ENCODE measurements at regions not wholly inside any gene's neighbourhood (a gene's known extent, or its start where the extent isn't known, plus 50 kb on each side); places are given as distances from the start of the nearest gene placed in this dataset.
A peak's percentile ranks its signal among the peaks of the same experiment; 100 is the strongest.

- H4K91ac ChIP-seq (ENCODE audit: low read depth, low read length, poor library complexity) = no peak overlapping the region
- H3K4me3 ChIP-seq (ENCODE audit: low read length in 2 of 2) = no peak overlapping the region
- no peak overlapping the region for H2BK120ac ChIP-seq (ENCODE audit: low read depth, low read length)
- no peaks in the 10 kb centered on the region for H3K79me1 ChIP-seq (ENCODE audit: low read depth, low read length)
- no peak overlapping the region for H3K18ac ChIP-seq (ENCODE audit: low read length)
- H3K36me3 ChIP-seq (replicated peaks in 1 of 2; ENCODE audit: control insufficient read depth in 2 of 2, insufficient read depth in 2 of 2, low read length in 2 of 2) = no peaks in the 10 kb centered on the region
- no peak overlapping the region for H3K4ac ChIP-seq (ENCODE audit: low read length)
- H3K27ac ChIP-seq (replicated peaks; ENCODE audit: low read length) = no peak overlapping the region
- no peak overlapping the region for H2BK5ac ChIP-seq (ENCODE audit: low read length)
- no peak overlapping the region for H3K4me2 ChIP-seq (ENCODE audit: insufficient read depth, low read length, poor library complexity, severe bottlenecking)
- peaks cover 0 to 2% (median 0%) of the 10 kb centered on the region in 3 experiments for H3K27me3 ChIP-seq (ENCODE audit: control insufficient read depth in 3 of 3, insufficient read depth in 3 of 3, low read depth in 1 of 3, low read length in 3 of 3)
- DNase-seq (ENCODE audit: low spot score) = no peak
- no peak overlapping the region for H2BK15ac ChIP-seq (ENCODE audit: low read length)
- no peak overlapping the region for H2AK5ac ChIP-seq (ENCODE audit: low read depth, low read length)
- no peak overlapping the region for H4K8ac ChIP-seq (ENCODE audit: low read depth, low read length)
- no CpG with 5 or more reads among the region's 3 CpGs for WGBS, 2 donors (ENCODE audit: extremely low coverage in 2 of 2, insufficient read length in 2 of 2, insufficient replicate concordance in 1 of 2)
- H3K4me1 ChIP-seq (ENCODE audit: control insufficient read depth in 2 of 2, insufficient read depth in 1 of 2, low read depth in 1 of 2, low read length in 2 of 2) = peaks cover 0 to 9% of the 10 kb centered on the region in 2 donors
- H3K9me3 ChIP-seq (replicated peaks in 1 of 2; ENCODE audit: control insufficient read depth in 2 of 2, insufficient read depth in 1 of 2, low read depth in 1 of 2, low read length in 2 of 2) = no peaks in the 10 kb centered on the region
- no peak overlapping the region for H3K23ac ChIP-seq (ENCODE audit: low read depth, low read length, poor library complexity)
- no peak overlapping the region for H3K14ac ChIP-seq (ENCODE audit: low read length)
- no peak overlapping the region for H2BK12ac ChIP-seq (ENCODE audit: low read length)
- H3K9ac ChIP-seq (ENCODE audit: low read depth, low read length, poor library complexity) = no peak overlapping the region
- no peak overlapping the region for H2AFZ ChIP-seq (ENCODE audit: low read length)
Measured at GRCh38 chr11:116317212-116317611, 455.6 kb downstream of the BUD13 start.

- Histone ChIP-seq H2BK5ac (ENCODE audit: low read length) (no peak overlapping the region), H3K4me3 (ENCODE audit: low read length in 2 of 2) (no peak overlapping the region), H3K27ac (replicated peaks; ENCODE audit: low read length) (no peak overlapping the region), H3K18ac (ENCODE audit: low read length) (no peak overlapping the region), H3K4me2 (ENCODE audit: insufficient read depth, low read length, poor library complexity, severe bottlenecking) (no peak overlapping the region), H3K4ac (ENCODE audit: low read length) (no peak overlapping the region), H3K9me3 (replicated peaks in 1 of 2; ENCODE audit: control insufficient read depth in 2 of 2, insufficient read depth in 1 of 2, low read depth in 1 of 2, low read length in 2 of 2) (no peaks in the 10 kb centered on the region), H2AFZ (ENCODE audit: low read length) (no peak overlapping the region), H2BK120ac (ENCODE audit: low read depth, low read length) (no peak overlapping the region), H2BK15ac (ENCODE audit: low read length) (no peak overlapping the region), H3K36me3 (replicated peaks in 1 of 2; ENCODE audit: control insufficient read depth in 2 of 2, insufficient read depth in 2 of 2, low read length in 2 of 2) (no peaks in the 10 kb centered on the region), H3K23ac (ENCODE audit: low read depth, low read length, poor library complexity) (no peak overlapping the region), H3K4me1 (ENCODE audit: control insufficient read depth in 2 of 2, insufficient read depth in 1 of 2, low read depth in 1 of 2, low read length in 2 of 2) (peaks cover 0 to 11% of the 10 kb centered on the region in 2 donors), H3K79me1 (ENCODE audit: low read depth, low read length) (no peaks in the 10 kb centered on the region), H4K91ac (ENCODE audit: low read depth, low read length, poor library complexity) (no peak overlapping the region), H2BK12ac (ENCODE audit: low read length) (no peak overlapping the region), H2AK5ac (ENCODE audit: low read depth, low read length) (no peak overlapping the region), H3K27me3 (ENCODE audit: control insufficient read depth in 3 of 3, insufficient read depth in 3 of 3, low read depth in 1 of 3, low read length in 3 of 3) (peaks cover 0 to 2% (median 0%) of the 10 kb centered on the region in 3 experiments), H3K14ac (ENCODE audit: low read length) (no peak overlapping the region), H4K8ac (ENCODE audit: low read depth, low read length) (no peak overlapping the region), H3K9ac (ENCODE audit: low read depth, low read length, poor library complexity) (no peak overlapping the region)
- DNase-seq (ENCODE audit: low spot score) = no peak
Measured at GRCh38 chr11:116314006-116314405, 458.8 kb downstream of the BUD13 start.

GRCh38 chr11:116312570-116313391, 460.0 kb downstream of the BUD13 start:
- no peak overlapping the region for H3K4me3 ChIP-seq (ENCODE audit: low read length in 2 of 2)
- peaks cover 0 to 2% (median 0%) of the 10 kb centered on the region in 3 experiments for H3K27me3 ChIP-seq (ENCODE audit: control insufficient read depth in 3 of 3, insufficient read depth in 3 of 3, low read depth in 1 of 3, low read length in 3 of 3)
- H2AFZ ChIP-seq (ENCODE audit: low read length) = no peak overlapping the region
- H3K4ac ChIP-seq (ENCODE audit: low read length) = no peak overlapping the region
- no peak for DNase-seq (ENCODE audit: low spot score)
- no peak overlapping the region for H3K27ac ChIP-seq (replicated peaks; ENCODE audit: low read length)
- H3K4me1 ChIP-seq (ENCODE audit: control insufficient read depth in 2 of 2, insufficient read depth in 1 of 2, low read depth in 1 of 2, low read length in 2 of 2) = peaks cover 0 to 11% of the 10 kb centered on the region in 2 donors
- H2BK12ac ChIP-seq (ENCODE audit: low read length) = no peak overlapping the region
- H3K79me1 ChIP-seq (ENCODE audit: low read depth, low read length) = no peaks in the 10 kb centered on the region
- H3K18ac ChIP-seq (ENCODE audit: low read length) = peak overlapping the region; percentile 55
- no peaks in the 10 kb centered on the region for H3K36me3 ChIP-seq (replicated peaks in 1 of 2; ENCODE audit: control insufficient read depth in 2 of 2, insufficient read depth in 2 of 2, low read length in 2 of 2)
- no peak overlapping the region for H4K8ac ChIP-seq (ENCODE audit: low read depth, low read length)
- no peak overlapping the region for H3K4me2 ChIP-seq (ENCODE audit: insufficient read depth, low read length, poor library complexity, severe bottlenecking)
- H4K91ac ChIP-seq (ENCODE audit: low read depth, low read length, poor library complexity) = no peak overlapping the region
- no peak overlapping the region for H2BK120ac ChIP-seq (ENCODE audit: low read depth, low read length)
- no peak overlapping the region for H3K14ac ChIP-seq (ENCODE audit: low read length)
- no peak overlapping the region for H3K9ac ChIP-seq (ENCODE audit: low read depth, low read length, poor library complexity)
- no peak overlapping the region for H3K23ac ChIP-seq (ENCODE audit: low read depth, low read length, poor library complexity)
- no peak overlapping the region for H2BK5ac ChIP-seq (ENCODE audit: low read length)
- no peaks in the 10 kb centered on the region for H3K9me3 ChIP-seq (replicated peaks in 1 of 2; ENCODE audit: control insufficient read depth in 2 of 2, insufficient read depth in 1 of 2, low read depth in 1 of 2, low read length in 2 of 2)
- H2BK15ac ChIP-seq (ENCODE audit: low read length) = no peak overlapping the region
- WGBS, 2 donors (ENCODE audit: extremely low coverage in 2 of 2, insufficient read length in 2 of 2, insufficient replicate concordance in 1 of 2) = no CpG with 5 or more reads among the region's 15 CpGs
- H2AK5ac ChIP-seq (ENCODE audit: low read depth, low read length) = no peak overlapping the region

- Histone ChIP-seq H2AFZ (ENCODE audit: low read length) (no peak overlapping the region), H3K27me3 (ENCODE audit: control insufficient read depth in 3 of 3, insufficient read depth in 3 of 3, low read depth in 1 of 3, low read length in 3 of 3) (peaks cover 0 to 2% (median 0%) of the 10 kb centered on the region in 3 experiments), H3K23ac (ENCODE audit: low read depth, low read length, poor library complexity) (no peak overlapping the region), H2BK5ac (ENCODE audit: low read length) (no peak overlapping the region), H2BK12ac (ENCODE audit: low read length) (no peak overlapping the region), H3K27ac (replicated peaks; ENCODE audit: low read length) (no peak overlapping the region), H3K4me1 (ENCODE audit: control insufficient read depth in 2 of 2, insufficient read depth in 1 of 2, low read depth in 1 of 2, low read length in 2 of 2) (peaks cover 0 to 11% of the 10 kb centered on the region in 2 donors), H4K91ac (ENCODE audit: low read depth, low read length, poor library complexity) (no peak overlapping the region), H2AK5ac (ENCODE audit: low read depth, low read length) (no peak overlapping the region), H3K14ac (ENCODE audit: low read length) (no peak overlapping the region), H3K9me3 (replicated peaks in 1 of 2; ENCODE audit: control insufficient read depth in 2 of 2, insufficient read depth in 1 of 2, low read depth in 1 of 2, low read length in 2 of 2) (no peaks in the 10 kb centered on the region), H3K4me3 (ENCODE audit: low read length in 2 of 2) (no peak overlapping the region), H3K36me3 (replicated peaks in 1 of 2; ENCODE audit: control insufficient read depth in 2 of 2, insufficient read depth in 2 of 2, low read length in 2 of 2) (no peaks in the 10 kb centered on the region), H3K4ac (ENCODE audit: low read length) (no peak overlapping the region), H3K4me2 (ENCODE audit: insufficient read depth, low read length, poor library complexity, severe bottlenecking) (no peak overlapping the region), H3K79me1 (ENCODE audit: low read depth, low read length) (no peaks in the 10 kb centered on the region), H3K18ac (ENCODE audit: low read length) (no peak overlapping the region), H2BK120ac (ENCODE audit: low read depth, low read length) (no peak overlapping the region), H2BK15ac (ENCODE audit: low read length) (no peak overlapping the region), H3K9ac (ENCODE audit: low read depth, low read length, poor library complexity) (no peak overlapping the region), H4K8ac (ENCODE audit: low read depth, low read length) (no peak overlapping the region)
- no CpG with 5 or more reads among the region's 3 CpGs for WGBS, 2 donors (ENCODE audit: extremely low coverage in 2 of 2, insufficient read length in 2 of 2, insufficient replicate concordance in 1 of 2)
- DNase-seq (ENCODE audit: low spot score) = no peak
Measured at GRCh38 chr11:116311206-116311605, 461.6 kb downstream of the BUD13 start.

Measured in neuronal stem cell (in vitro differentiated cells).